Mesothelial cell of epicardium (in vitro differentiated cells): ENCODE measurements at regions not wholly inside any gene's neighbourhood (a gene's known extent, or its start where the extent isn't known, plus 50 kb on each side); places are given as distances from the start of the nearest gene placed in this dataset.

Source experiments
- DNase-seq, 2 experiments: peaks; one replicate each; pipeline ENCODE4 v3.0.0; 2021; ENCODE audit warnings: low spot score in 2 of 2; ENCODE audit not compliant: unreplicated experiment in 2 of 2
- H3K27ac Mint-ChIP-seq: 2 replicates; pipeline ENCODE4 v1.8.0; 2021; ENCODE audit warnings: mixed read lengths
- H3K27me3 Mint-ChIP-seq: 2 replicates; pipeline ENCODE4 v1.8.0; 2021; ENCODE audit warnings: low read depth, mixed read lengths
- H3K36me3 Mint-ChIP-seq: 2 replicates; pipeline ENCODE4 v1.8.0; 2021; ENCODE audit warnings: mixed read lengths
- H3K4me1 Mint-ChIP-seq: 2 replicates; pipeline ENCODE4 v1.8.0; 2021; ENCODE audit warnings: mixed read lengths
- H3K4me3 Mint-ChIP-seq: 2 replicates; pipeline ENCODE4 v1.8.0; 2021; ENCODE audit warnings: mild to moderate bottlenecking, moderate library complexity, mixed read lengths
- H3K9me3 Mint-ChIP-seq: 2 replicates; pipeline ENCODE4 v1.8.0; 2021; ENCODE audit warnings: mixed read lengths
- TF ChIP-seq, protein P1 (sequence below): fragments of 200-600 bp; sonication (generic); IDR thresholded peaks from one replicate; pipeline ENCODE4 v1.5.0; 2021; ENCODE audit warnings: antibody characterized with exemption; ENCODE audit not compliant: unreplicated experiment

DNA sequence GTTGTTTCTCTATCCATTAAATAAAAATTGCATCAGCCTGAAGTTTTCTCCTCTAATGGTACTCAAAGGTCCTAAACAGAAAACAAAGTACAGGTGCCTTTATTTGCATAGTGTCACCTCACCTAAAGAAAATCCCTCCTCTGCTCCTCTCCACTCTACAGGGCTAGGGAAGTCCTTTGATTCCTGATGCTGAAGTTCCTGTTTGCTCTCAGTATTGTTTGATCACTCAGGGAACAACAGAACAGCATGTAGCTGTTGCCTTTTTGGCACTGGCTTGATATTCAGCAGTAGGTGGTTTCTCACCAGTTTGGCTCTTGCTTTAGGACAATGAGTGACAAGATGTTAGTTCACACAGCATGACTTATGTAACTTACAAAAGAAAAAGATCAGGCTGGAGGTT lies 156.2 kb upstream of the SLC7A11 start:
- H3K4me3 Mint-ChIP-seq, result no peak overlapping the region
- no peaks in the 10 kb centered on the region for H3K27me3 Mint-ChIP-seq

DNA sequence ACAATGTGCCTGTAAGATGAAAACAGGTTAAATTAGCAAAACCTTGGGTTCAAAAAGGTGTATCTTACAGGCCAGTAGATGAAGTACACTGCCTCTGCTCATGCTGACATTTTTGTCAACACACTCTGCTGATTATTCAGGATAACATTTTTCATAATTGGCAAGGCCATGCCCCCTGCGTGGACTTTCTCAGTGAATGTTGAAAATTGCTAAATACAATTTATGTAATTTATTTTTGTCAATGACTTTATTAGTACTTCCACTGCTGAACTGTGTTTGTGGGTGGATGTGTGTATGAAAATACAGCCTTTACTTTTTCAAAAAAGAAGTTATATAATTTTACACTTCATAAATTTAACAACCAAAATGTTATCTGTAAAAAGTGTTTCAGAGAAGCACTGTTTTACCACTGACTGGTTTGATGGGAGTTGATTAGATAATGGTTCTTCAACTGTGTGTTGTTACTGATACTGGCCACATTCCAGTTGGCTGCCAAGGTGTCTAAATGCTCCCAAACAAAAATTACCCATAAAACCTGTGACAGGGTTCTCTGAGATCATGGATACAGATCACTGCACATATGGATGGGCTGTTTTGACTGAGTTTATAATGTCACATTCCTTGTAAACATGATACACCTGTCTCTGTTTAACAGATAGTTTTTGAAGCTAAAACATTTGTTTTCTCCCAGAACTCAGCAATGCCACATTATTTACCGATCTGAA lies 151.9 kb upstream of the SLC7A11 start:
- TF ChIP-seq, protein P1, sequence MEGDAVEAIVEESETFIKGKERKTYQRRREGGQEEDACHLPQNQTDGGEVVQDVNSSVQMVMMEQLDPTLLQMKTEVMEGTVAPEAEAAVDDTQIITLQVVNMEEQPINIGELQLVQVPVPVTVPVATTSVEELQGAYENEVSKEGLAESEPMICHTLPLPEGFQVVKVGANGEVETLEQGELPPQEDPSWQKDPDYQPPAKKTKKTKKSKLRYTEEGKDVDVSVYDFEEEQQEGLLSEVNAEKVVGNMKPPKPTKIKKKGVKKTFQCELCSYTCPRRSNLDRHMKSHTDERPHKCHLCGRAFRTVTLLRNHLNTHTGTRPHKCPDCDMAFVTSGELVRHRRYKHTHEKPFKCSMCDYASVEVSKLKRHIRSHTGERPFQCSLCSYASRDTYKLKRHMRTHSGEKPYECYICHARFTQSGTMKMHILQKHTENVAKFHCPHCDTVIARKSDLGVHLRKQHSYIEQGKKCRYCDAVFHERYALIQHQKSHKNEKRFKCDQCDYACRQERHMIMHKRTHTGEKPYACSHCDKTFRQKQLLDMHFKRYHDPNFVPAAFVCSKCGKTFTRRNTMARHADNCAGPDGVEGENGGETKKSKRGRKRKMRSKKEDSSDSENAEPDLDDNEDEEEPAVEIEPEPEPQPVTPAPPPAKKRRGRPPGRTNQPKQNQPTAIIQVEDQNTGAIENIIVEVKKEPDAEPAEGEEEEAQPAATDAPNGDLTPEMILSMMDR, result no peak
- DNase-seq, result no peak
- Mint-ChIP-seq H3K27ac (peak overlapping the region; percentile 83), H3K4me3 (no peak overlapping the region), H3K36me3 (no peaks in the 10 kb centered on the region), H3K4me1 (peaks cover 24% of the 10 kb centered on the region), H3K9me3 (peaks cover 7% of the 10 kb centered on the region), H3K27me3 (no peaks in the 10 kb centered on the region)

More for the DNA sequence above, 156.2 kb upstream of the SLC7A11 start:
- TF ChIP-seq, protein P1, result no peak
- no peak for DNase-seq
- H3K36me3 Mint-ChIP-seq, result no peaks in the 10 kb centered on the region
- peaks cover 30% of the 10 kb centered on the region for H3K4me1 Mint-ChIP-seq
- no peaks in the 10 kb centered on the region for H3K9me3 Mint-ChIP-seq
- no peak overlapping the region for H3K27ac Mint-ChIP-seq

DNA sequence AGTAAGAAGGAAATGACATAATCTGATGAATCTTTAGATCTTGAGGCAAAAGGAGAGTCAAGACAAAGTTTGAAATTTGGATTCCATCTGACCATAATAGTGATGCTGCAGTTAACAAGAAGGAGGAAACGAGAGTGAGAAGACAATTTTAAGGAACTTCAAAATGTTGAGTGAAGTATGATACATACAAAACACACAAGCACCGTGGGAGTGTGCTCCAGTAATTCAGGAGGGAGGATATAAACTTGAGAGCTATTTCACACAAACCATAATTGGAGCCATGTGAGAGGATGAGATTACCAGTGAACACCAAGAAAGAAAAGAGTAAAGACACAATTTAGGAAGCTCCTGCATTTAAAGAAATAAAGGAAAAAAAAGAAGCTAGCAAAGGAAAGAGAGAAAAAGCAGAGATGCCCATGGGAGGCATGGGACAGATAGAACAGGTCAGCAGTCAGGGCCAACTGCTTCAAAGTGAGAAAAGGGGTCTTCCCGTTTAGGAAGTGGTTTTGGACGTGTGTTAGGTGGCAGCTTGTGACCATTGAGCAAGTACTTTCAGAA lies 150.7 kb upstream of the SLC7A11 start:
- Mint-ChIP-seq H3K4me1 (peaks cover 24% of the 10 kb centered on the region), H3K27ac (no peak overlapping the region), H3K9me3 (peaks cover 7% of the 10 kb centered on the region)

DNA sequence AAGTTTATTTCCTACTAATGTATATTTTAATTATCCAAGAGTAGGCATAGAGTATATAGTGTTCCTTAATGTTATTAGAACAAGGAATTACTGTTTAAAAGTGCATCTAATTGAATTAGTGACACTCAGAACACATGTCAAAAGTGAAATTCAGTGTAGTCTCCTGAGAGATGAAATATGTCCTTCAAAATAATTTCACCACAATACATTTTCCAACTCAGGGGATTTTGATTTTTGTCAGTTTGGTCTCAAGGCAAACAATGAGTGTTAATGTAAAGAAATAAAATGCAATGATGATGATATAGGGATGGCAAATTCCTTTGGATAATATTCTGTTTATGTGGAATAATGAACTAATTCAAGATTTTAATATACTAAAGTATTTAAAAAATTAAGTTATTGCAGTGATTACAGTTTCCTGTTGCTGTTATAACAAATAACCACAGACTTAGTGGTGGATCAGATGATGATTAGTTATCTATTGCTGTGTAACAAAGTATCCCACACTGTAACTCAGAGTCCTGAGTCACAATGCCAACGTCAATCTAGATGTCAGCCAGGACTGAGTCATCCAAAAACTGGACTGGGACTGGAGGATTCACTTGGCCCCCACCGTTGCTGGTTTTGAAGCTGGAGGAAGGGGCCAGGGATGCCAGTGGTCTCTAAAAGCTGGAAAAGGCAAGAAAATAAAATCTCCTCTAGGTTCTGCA lies 148.0 kb upstream of the SLC7A11 start:
- DNase-seq, result no peak

More for the DNA sequence above, 150.7 kb upstream of the SLC7A11 start:
- no peaks in the 10 kb centered on the region for H3K27me3 Mint-ChIP-seq
- no peak for DNase-seq
- TF ChIP-seq, protein P1, result no peak
- no peaks in the 10 kb centered on the region for H3K36me3 Mint-ChIP-seq
- no peak overlapping the region for H3K4me3 Mint-ChIP-seq

DNA sequence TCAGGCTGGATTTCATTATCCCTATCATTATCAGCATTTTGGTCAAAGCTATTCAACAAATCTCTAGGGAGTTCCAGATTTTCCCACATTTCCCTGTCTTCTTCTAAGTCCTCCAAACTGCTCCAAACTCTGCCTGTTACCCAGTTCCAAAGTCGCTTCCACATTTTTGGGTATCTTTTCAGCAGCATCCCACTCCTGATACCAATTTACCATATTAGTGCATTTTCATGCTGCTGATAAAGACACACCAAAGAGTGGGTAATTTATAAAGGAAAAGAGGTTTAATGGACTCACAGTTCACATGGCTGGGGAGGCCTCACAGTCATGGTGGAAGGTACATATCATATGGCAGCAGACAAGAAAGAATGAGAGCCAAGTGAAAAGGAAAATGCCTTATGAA lies 132.8 kb upstream of the SLC7A11 start:
- H3K36me3 Mint-ChIP-seq, result peaks cover 6% of the 10 kb centered on the region

More for the DNA sequence above, 148.0 kb upstream of the SLC7A11 start:
- Mint-ChIP-seq H3K27me3 (no peaks in the 10 kb centered on the region), H3K9me3 (peaks cover 7% of the 10 kb centered on the region), H3K4me3 (no peak overlapping the region), H3K36me3 (no peaks in the 10 kb centered on the region), H3K4me1 (peaks cover 22% of the 10 kb centered on the region), H3K27ac (no peak overlapping the region)
- TF ChIP-seq, protein P1, result no peak

More for the DNA sequence above, 132.8 kb upstream of the SLC7A11 start:
- TF ChIP-seq, protein P1, result no peak
- Mint-ChIP-seq H3K27ac (no peak overlapping the region), H3K4me1 (no peaks in the 10 kb centered on the region), H3K27me3 (no peaks in the 10 kb centered on the region), H3K9me3 (peaks cover 40% of the 10 kb centered on the region), H3K4me3 (no peak overlapping the region)
- DNase-seq, result no peak
